ENCODE measurements at regions not wholly inside any gene's neighbourhood (a gene's known extent, or its start where the extent isn't known, plus 50 kb on each side); places are given as distances from the start of the nearest gene placed in this dataset.

- no peak for DNase-seq (ENCODE audit: low read depth)
These were observed 184.8 kb upstream of the KLHL29 start for GRCh38 chr2:23200068-23200786.

DNA sequence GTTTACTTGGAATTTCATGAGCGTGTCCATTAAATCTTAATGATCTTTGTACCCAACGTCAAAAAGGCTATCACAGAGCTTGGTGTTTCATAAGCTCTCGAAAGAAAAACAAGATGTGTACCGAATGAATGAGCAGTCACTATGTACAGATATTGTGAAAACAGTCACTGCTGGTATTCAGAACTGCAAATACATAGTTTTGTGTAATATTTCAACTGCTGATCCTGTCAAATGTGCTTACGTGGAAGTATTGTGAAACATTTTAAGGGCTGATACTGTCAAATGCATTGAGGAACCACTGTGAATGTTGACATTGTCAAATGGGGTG, 184.2 kb upstream of the KLHL29 start:
- DNase-seq (ENCODE audit: low read depth), result no peak

- DNase-seq (ENCODE audit: low read depth), result no peak
These were observed 181.6 kb upstream of the KLHL29 start for GRCh38 chr2:23203383-23203782.

DNA sequence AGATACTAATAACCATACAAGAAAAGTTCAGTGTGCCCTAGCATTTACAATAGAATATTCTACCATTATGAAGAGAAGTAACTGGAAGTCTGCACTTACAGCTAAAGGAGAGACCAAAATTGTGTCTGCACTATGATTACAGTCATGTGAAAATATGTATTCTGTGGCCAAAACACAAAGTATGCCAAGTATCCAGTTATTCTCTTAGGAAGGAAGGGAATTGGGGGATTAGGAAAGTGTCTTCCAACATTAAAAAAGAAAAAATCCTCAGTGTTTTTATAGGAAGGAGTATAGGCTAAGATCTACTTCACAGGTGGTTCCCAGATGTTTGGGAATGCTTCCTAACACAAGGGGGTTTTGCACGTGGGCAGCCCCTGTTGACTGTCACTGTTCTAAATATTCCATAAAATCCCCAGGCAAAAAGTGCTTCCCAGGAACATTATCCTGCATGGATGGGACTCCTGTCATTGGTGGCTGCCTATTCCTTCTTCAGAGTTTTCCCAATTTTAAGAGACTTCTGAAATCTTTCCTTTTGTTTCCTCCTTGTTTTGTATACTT, 180.2 kb upstream of the KLHL29 start:
- no peak for DNase-seq (ENCODE audit: low read depth)

DNA sequence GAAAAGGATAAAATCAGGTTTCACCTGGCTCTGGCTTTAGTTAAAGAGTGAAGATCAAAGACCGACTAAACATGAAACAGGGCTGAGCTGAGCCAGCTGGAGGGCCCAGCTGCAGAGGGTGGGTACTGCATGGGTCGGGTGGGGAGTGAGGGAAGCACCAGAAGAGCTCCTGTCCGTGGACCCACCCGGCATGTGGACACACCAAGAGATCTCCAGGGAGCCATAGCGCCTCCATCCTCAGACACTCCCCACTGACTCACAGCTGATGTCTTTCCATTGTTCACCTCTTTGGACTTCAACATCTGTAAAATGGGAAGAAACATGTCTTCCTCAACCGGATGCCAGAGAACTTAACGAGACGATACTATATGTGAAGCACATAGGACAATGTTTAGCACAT, 178.3 kb upstream of the KLHL29 start:
- DNase-seq (ENCODE audit: low read depth), result no peak

DNA sequence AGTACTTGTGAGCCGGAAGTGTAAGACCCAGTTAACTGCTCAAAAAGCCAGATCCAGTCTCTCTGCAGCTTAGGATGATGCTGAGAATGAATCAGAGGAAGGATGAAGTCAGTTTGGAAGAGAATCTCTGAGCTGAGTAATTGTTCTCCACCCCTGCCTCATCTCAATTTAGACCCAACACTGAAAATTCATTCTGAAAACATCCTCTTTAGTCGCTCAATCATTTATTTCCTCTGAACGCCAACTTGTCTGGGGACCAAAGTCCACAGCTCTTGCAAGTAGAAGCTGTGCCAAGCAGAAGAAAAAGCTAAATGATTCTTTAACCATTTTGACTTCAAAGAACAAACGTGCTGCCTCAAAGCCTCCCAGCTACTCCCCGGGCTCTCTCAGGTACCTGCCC, 177.1 kb upstream of the KLHL29 start:
- DNase-seq (ENCODE audit: low read depth), result no peak

DNA sequence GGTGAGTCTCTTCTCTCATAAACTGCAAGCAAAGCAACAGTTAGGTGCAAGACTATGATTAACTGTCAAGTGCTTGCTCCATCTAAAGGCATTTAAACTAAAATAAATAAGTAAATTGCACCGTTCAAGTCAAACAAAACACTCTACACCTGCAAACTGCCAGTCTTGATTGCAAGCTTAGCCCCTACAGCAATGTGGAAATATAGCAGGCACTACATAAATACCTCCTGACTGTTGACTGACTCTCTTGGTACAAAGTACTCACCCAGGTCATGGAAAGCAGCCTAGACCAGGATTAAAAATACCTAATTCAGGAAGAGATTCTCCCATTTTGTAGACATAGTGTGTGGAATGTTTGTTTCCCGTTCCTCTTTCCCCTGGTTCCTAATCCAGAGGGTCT, 176.6 kb upstream of the KLHL29 start:
- DNase-seq (ENCODE audit: low read depth), result no peak

- no peak for DNase-seq (ENCODE audit: low read depth)
These were observed 175.9 kb upstream of the KLHL29 start for GRCh38 chr2:23209059-23209458.

DNA sequence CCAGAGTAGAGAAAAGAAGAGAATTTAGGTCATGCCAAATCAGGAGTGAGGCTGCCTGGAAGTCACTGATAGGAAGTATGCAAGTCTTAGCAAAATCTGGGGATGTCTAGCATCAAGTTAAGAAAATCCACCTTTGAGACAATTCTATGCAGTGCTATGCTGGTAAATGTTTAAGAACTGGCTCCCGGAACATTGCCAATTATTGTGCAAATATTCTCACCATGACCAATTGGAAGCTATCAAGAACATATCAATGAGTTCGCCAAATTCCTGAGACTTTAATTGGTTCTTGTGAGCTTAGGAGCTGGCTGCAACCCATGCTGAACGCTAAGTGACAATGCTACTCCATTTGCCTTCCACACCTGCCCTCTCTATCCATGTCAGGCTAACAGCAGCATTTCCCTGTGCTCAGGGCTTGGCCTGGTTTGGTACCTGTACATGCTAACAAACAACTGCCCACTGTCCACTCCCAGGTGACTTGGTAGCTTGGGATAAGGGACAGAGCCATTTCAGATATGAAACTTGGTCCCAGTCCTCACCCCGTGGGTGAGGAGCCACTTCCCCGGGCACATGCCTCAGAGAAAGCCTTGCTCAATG, 172.9 kb upstream of the KLHL29 start:
- no peak for DNase-seq (ENCODE audit: low read depth)

DNA sequence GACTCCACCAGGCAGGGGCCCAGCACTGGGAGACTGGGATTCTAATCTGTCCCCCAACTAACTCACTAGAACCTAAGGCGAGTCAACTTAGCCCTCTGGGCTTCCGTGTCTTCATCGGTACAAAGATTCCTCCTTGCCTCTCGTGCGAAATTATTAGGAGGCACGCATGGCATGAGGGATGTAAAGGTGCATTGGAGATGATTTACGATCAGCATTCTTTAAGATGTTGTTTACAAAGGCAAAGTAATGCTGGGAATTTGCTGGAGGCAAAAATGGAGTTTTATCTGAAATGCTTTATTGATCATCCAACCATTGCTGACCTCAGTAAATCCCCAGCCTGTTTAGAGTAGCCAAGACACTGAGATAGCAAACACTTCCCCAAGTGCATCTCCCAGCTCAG, 171.8 kb upstream of the KLHL29 start:
- DNase-seq (ENCODE audit: low read depth), result no peak

GRCh38 chr2:23215016-23215415, 170.0 kb upstream of the KLHL29 start:
- DNase-seq (ENCODE audit: low read depth), result no peak

- DNase-seq (ENCODE audit: low read depth), result no peak
These were observed 165.3 kb upstream of the KLHL29 start for GRCh38 chr2:23219666-23220065.

GRCh38 chr2:23220513-23221094, 164.4 kb upstream of the KLHL29 start:
- DNase-seq (ENCODE audit: low read depth), result no peak

DNA sequence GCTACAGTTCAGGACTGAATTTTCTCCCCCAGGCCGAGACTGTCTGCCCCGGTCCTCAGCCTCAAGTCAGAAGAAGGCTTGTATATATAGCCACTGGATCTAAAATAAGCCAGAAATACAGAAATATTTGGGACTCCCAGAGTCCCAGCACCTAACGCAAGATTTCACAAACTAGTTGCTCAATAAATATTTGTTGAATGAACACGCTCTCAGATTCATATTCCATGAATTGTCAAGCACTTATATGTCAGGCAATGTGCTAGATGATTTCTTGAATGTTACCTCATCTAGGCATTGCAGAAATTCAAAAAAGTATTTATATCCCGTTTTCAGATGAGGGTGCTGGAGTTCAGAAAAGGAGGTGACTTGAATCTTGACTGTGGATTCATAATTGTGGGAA, 163.7 kb upstream of the KLHL29 start:
- DNase-seq (ENCODE audit: low read depth), result no peak

DNA sequence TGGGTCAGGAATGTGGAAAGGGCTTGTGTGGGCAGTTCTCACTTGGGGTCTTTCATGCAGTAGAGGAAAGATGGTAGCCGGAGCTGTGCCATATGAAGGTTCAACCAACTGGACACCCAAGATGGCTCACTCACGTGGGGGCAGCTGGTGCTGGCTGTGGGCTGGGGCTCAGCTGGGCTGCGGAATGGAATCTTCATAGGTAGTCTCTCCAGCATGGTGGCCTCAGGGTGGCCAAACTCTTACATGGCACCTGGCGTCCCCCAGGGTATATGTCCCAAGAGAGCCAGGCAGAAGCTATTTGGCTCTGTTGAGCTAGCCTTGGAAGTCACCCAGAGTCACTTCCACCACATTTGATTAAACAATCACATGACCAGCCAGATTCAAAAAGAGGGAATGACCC, 163.1 kb upstream of the KLHL29 start:
- no peak for DNase-seq (ENCODE audit: low read depth)

GRCh38 chr2:23230885-23231284, 154.1 kb upstream of the KLHL29 start:
- no peak for DNase-seq (ENCODE audit: low read depth)

- DNase-seq (ENCODE audit: low read depth), result no peak
These were observed 153.1 kb upstream of the KLHL29 start for GRCh38 chr2:23231865-23232264.

DNA sequence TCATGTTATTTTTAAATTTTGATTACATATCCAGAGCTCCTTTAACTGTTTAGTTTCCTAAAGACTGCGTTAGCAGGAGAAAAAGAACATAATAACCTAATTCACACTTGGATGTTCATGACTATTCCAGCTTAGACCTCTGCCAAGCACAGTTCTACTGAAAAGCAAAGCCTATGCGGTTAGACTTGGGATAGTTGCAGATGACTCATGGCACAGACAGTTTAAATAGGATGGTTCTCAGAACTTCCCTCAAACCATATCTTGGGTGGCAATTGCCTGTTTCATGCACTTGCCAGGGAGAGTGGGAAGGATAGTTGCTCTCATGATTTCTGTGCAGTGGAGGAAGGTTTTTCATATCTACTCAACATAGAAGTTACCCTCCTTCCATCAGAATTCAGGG, 149.7 kb upstream of the KLHL29 start:
- DNase-seq (ENCODE audit: low read depth), result peak; percentile 11

GRCh38 chr2:23235736-23236135, 149.2 kb upstream of the KLHL29 start:
- DNase-seq (ENCODE audit: low read depth), result no peak

DNA sequence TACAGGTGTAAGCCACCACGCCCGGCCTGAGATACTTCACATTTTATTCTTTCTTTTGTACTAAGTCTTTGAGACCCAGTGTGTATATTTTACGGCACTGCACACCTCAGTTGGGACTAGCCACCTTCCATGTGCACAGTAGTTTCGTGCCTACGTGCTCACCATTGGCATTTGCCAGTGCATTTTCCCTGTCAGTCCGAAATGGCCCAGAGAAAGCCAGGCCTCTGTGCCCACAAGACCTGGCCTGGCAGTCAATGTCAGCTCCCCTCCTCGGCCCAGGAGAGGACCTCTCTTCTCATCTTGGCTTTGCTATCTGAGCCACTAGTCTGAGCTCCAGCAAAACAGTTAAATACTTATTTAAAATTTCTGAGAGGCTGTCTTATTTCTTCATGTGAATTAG, 147.8 kb upstream of the KLHL29 start:
- DNase-seq (ENCODE audit: low read depth), result no peak

- DNase-seq (ENCODE audit: low read depth), result no peak
These were observed 146.8 kb upstream of the KLHL29 start for GRCh38 chr2:23238011-23238657.

- DNase-seq (ENCODE audit: low read depth), result no peak
These were observed 145.6 kb upstream of the KLHL29 start for GRCh38 chr2:23239374-23239773.

DNA sequence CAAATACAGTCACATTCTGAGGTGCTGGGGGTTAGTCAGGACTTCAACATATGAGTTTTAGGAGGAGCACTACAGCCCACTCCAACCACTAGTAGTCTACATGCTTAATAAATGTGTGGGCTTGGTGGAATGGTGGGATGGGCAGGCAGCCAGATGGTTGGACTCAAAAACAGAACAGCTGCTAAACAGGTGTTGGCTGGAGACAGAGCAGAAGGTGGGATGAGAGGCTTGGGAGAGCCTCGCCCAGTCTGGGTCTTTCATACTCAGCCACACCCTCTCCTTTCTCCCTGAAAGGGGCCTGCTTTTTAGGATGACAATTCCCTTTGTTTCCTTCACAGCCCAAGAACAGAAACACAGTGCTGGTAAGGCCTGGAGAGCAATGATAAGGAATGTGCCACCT, 143.9 kb upstream of the KLHL29 start:
- no peak for DNase-seq (ENCODE audit: low read depth)
